ENCODE measurements at regions not wholly inside any gene's neighbourhood (a gene's known extent, or its start where the extent isn't known, plus 50 kb on each side); places are given as distances from the start of the nearest gene placed in this dataset.
"Not testable (repeated sequence)": the region's sequence is repeated elsewhere in the genome, so short reads cannot be mapped to it uniquely, and the experiment has no call there.

DNA sequence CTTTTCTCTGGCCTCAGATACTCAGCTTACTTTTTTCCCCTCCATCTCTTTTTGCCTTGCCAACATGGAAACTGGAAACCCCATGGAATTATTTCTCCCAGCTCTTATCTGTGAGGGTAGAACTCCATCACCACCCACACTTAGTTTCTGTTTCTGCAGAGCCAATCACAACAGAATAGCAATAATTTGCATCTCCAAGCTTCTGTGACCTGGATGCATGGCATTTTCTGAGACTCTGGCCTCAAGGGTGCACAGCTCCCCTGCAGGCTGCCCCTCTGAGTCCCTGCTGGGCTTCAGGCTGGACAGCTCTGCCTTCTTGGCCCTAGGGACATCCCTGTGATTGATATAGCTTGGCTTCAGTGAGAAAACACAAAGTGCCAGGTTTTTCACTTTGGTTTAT lies 316.5 kb upstream of the FZD8 start:
- H2AFZ ChIP-seq (ENCODE audit: low read length): not testable (repeated sequence)

More for the DNA sequence above, 316.5 kb upstream of the FZD8 start:
- H3K23ac ChIP-seq (ENCODE audit: insufficient read length); H3K14ac ChIP-seq (ENCODE audit: insufficient read length); H3K27me3 ChIP-seq (replicated peaks in 1 of 4; ENCODE audit: control insufficient read depth in 3 of 4, extremely low read depth in 1 of 4, insufficient read depth in 3 of 4, low read length in 3 of 4); FAIRE-seq; H3K79me2 ChIP-seq (ENCODE audit: control insufficient read depth in 1 of 2, insufficient read depth in 2 of 2, low read length in 2 of 2); H4K20me1 ChIP-seq (replicated peaks in 1 of 2; ENCODE audit: control insufficient read depth in 1 of 2, insufficient read depth in 2 of 2, low read length in 2 of 2); H3K23me2 ChIP-seq (ENCODE audit: low read depth, low read length); H2BK15ac ChIP-seq (ENCODE audit: low read length); H3K9me3 ChIP-seq (ENCODE audit: insufficient read depth in 2 of 2, low read depth in 1 of 2, low read length in 1 of 2); H3K18ac ChIP-seq (ENCODE audit: extremely low read depth, low read length); H2BK20ac ChIP-seq (ENCODE audit: low read length); H4K8ac ChIP-seq (ENCODE audit: extremely low read depth, insufficient read depth, low read length); H3K4me1 ChIP-seq (replicated peaks in 1 of 4; ENCODE audit: control insufficient read depth in 3 of 4, insufficient read depth in 4 of 4, low read length in 3 of 4); H3K36me3 ChIP-seq (ENCODE audit: control insufficient read depth in 2 of 4, insufficient read depth in 4 of 4, low read length in 3 of 4); CTCF ChIA-PET (ENCODE audit: partially characterized antibody); H3K9ac ChIP-seq (replicated peaks in 1 of 4; ENCODE audit: extremely low read depth in 1 of 4, low read depth in 3 of 4, low read length in 3 of 4); H3K56ac ChIP-seq (replicated peaks; ENCODE audit: insufficient read length, low read depth, low read length); H3K4ac ChIP-seq (replicated peaks; ENCODE audit: insufficient read length, low read depth, low read length); H3K79me1 ChIP-seq (ENCODE audit: low read depth, low read length); H4K5ac ChIP-seq (ENCODE audit: insufficient read length, low read depth, low read length); H3K4me3 ChIP-seq (ENCODE audit: extremely low read depth in 1 of 4, insufficient read depth in 2 of 4, low read depth in 3 of 4, low read length in 4 of 4); DNase-seq (ENCODE audit: low read depth in 1 of 2, low spot score in 2 of 2); H4K91ac ChIP-seq (replicated peaks; ENCODE audit: insufficient read length, low read length); H3K4me2 ChIP-seq (ENCODE audit: insufficient read depth in 1 of 2, low read depth in 2 of 2, low read length in 2 of 2); H2BK12ac ChIP-seq (ENCODE audit: low read depth, low read length); H3K27ac ChIP-seq (ENCODE audit: low read depth, low read length); H2AK5ac ChIP-seq (ENCODE audit: low read depth, low read length); H2BK120ac ChIP-seq (replicated peaks; ENCODE audit: low read depth, low read length); H2BK5ac ChIP-seq (ENCODE audit: low read depth, low read length): not testable (repeated sequence)
- POLR2A ChIA-PET (ENCODE audit: partially characterized antibody): interaction anchor here (0.6 kb wide), 1 partner anchor 78 kb away, joined by 3 read pairs; no protein-coding TSS in a partner anchor
